Thyroid gland (tissue), 4 donors: ENCODE measurements at regions not wholly inside any gene's neighbourhood (a gene's known extent, or its start where the extent isn't known, plus 50 kb on each side); places are given as distances from the start of the nearest gene placed in this dataset.

ENCODE experiments used
- DNase-seq, 2 donors: peaks; one replicate each; pipeline ENCODE4 v3.0.0-alpha.2; 2019
- H3K27ac ChIP-seq, 3 donors: fragments of 200-600 bp; sonication (generic); 1 replicate in 2 of 3; 2 replicates in 1 of 3; pipeline ENCODE4 v1.5.1; 2016 to 2019; ENCODE audit warnings: mild to moderate bottlenecking in 1 of 3, moderate library complexity in 1 of 3
- H3K27me3 ChIP-seq: fragments of 200-600 bp; sonication (generic); one replicate; pipeline ENCODE4 v1.5.1; 2019
- H3K36me3 ChIP-seq, 2 donors: fragments of 200-600 bp; sonication (generic); one replicate each; pipeline ENCODE4 v1.5.1; 2016 to 2019
- H3K4me1 ChIP-seq, 2 donors: fragments of 200-600 bp; sonication (generic); one replicate each; pipeline ENCODE4 v1.5.1; 2017 to 2019
- H3K4me3 ChIP-seq, 3 donors: fragments of 200-600 bp; sonication (generic); replicated peaks in 1 of 3; 1 replicate in 2 of 3; 2 replicates in 1 of 3; pipeline ENCODE4 v1.5.1; 2016; ENCODE audit warnings: mild to moderate bottlenecking in 1 of 3
- H3K9me3 ChIP-seq: fragments of 200-600 bp; sonication (generic); one replicate; pipeline ENCODE4 v1.5.1; 2017
- CTCF ChIP-seq, 6 experiments: fragments of 200-600 bp in 3 of 6; fragments of 450-650 bp in 3 of 6; sonication (generic) in 3 of 6; IDR thresholded peaks; one replicate each; pipeline ENCODE4 v1.5.1; 2016 to 2019; ENCODE audit warnings: antibody characterized with exemption in 6 of 6, mild to moderate bottlenecking in 2 of 6, inconsistent platforms in 1 of 6, moderate library complexity in 1 of 6
- POLR2A ChIP-seq, 2 donors: fragments of 450-650 bp; IDR thresholded peaks; one replicate each; pipeline ENCODE4 v1.6.1; 2017; ENCODE audit warnings: antibody characterized with exemption in 2 of 2, mild to moderate bottlenecking in 2 of 2, moderate library complexity in 1 of 2
- WGBS, 2 donors: methylation state at CpG; one replicate each; pipeline ENCODE4 v1.1.5; 2017; 5-methylcytosine and 5-hydroxymethylcytosine counted together
- intact Hi-C: fragments of 100-400 bp; cut with DNase I; formaldehyde crosslinking; loops from one replicate; pipeline ENCODE4 v1.15.1; 2023

DNA sequence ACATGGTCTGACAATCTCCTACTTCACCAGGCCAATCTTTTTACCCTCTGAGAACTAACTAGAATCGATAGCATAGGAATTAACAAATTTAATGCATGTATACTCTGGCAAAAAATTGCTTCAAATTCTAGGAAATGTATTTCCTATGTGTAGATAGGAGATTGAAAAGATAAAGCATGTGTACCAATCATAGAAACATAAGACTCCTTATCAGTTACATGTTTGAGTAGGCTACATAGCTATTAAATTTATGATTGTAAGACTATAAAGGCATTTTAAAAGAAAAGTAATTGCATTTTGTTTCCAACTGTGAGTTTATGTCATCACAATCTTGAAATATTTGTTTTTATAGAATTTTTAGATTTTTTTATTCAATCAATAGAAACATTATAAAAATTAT lies 196.6 kb upstream of the HEY2 start:
- H3K27ac ChIP-seq, result no peak overlapping the region
- H3K36me3 ChIP-seq, result no peaks in the 10 kb centered on the region
- intact Hi-C loops, result no loop called here
- TF ChIP-seq POLR2A (IDR thresholded peaks at IDR 0.05) (no peak), CTCF (IDR thresholded peaks at IDR 0.05) (no peak)
- no peak overlapping the region for H3K4me3 ChIP-seq
- no peaks in the 10 kb centered on the region for H3K9me3 ChIP-seq
- DNase-seq, result no peak
- H3K27me3 ChIP-seq, result no peaks in the 10 kb centered on the region
- no peaks in the 10 kb centered on the region for H3K4me1 ChIP-seq
- WGBS, 2 donors, result 91 to 95% methylated on average over 1 of the region's 1 CpG

GRCh38 chr6:125554456-125554855 lies 195.0 kb upstream of the HEY2 start:
- no peak overlapping the region for H3K27ac ChIP-seq
- H3K4me3 ChIP-seq, result no peak overlapping the region
- DNase-seq, result no peak
- no peaks in the 10 kb centered on the region for H3K4me1 ChIP-seq
- H3K27me3 ChIP-seq, result no peaks in the 10 kb centered on the region
- H3K36me3 ChIP-seq, result no peaks in the 10 kb centered on the region
- TF ChIP-seq POLR2A (IDR thresholded peaks at IDR 0.05), result no peak
- no peak for TF ChIP-seq CTCF (IDR thresholded peaks at IDR 0.05)
- intact Hi-C loops, result no loop called here
- no peaks in the 10 kb centered on the region for H3K9me3 ChIP-seq
- 82 to 87% methylated on average over 1 of the region's 1 CpG for WGBS, 2 donors

DNA sequence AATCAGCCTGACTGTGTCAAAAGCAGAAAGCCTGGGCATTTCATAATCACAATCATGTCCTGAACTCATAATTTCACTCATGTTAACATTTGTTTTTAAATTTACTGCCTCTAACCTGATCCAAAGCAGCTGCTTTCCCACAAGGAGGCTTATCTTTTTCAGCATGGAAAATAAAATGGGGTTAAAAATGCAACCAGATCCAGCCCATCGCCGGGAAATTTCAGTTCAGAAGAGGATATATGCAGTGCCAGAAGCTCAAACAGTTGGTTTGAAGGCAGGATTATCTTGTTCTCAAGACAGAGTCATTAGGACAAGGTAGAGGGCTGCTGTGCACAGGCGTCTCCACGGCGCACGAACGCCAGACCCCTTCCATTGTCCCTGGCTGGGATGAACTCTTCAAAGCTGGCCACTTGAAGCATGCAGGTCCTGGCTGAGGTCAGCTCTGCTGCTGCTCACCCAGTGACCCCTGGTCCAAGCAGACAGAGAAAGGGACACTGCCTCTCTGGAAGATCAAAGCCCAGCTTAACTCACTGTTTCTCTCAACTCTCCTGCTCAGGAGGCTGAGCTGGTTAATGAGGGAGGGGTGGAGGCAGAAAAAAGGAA lies 191.1 kb upstream of the HEY2 start:
- Histone ChIP-seq H3K27ac (no peak overlapping the region), H3K4me3 (no peak overlapping the region), H3K4me1 (no peaks in the 10 kb centered on the region), H3K36me3 (no peaks in the 10 kb centered on the region), H3K27me3 (no peaks in the 10 kb centered on the region), H3K9me3 (no peaks in the 10 kb centered on the region)
- intact Hi-C loops, result no loop called here
- TF ChIP-seq POLR2A (IDR thresholded peaks at IDR 0.05) (no peak), CTCF (IDR thresholded peaks at IDR 0.05) (no peak)
- DNase-seq, result no peak
- WGBS, 2 donors, result 54 to 61% methylated on average over 7 of the region's 7 CpGs

DNA sequence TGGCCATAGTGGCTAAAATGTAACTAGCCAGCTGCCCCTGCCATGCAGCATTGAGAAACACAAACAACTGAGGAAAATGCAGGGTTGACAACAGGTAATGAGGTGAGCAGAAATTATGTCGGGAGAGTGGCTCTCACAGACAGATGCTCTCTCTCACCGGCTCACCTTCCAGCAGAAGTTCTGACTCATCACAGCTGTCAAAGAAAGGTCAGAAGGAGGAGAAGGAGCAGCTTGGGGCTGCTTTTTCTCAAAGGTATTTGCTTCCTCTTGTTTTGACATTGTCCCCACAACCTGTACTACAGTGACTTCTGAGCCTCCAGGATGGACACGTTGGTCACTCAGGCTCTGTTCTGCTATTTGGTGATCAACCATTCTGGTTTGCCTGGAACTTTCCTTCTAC lies 190.5 kb upstream of the HEY2 start:
- Histone ChIP-seq H3K27me3 (no peaks in the 10 kb centered on the region), H3K4me1 (no peaks in the 10 kb centered on the region), H3K27ac (no peak overlapping the region), H3K4me3 (no peak overlapping the region), H3K9me3 (no peaks in the 10 kb centered on the region), H3K36me3 (no peaks in the 10 kb centered on the region)
- TF ChIP-seq POLR2A (IDR thresholded peaks at IDR 0.05), result no peak
- TF ChIP-seq CTCF (IDR thresholded peaks at IDR 0.05), result no peak
- intact Hi-C loops, result no loop called here
- WGBS, 2 donors, result 75 to 79% methylated on average over 3 of the region's 3 CpGs
- DNase-seq, result no peak

GRCh38 chr6:125562156-125562555 lies 187.3 kb upstream of the HEY2 start:
- no peak for DNase-seq
- 96 to 100% methylated on average over 1 of the region's 1 CpG for WGBS, 2 donors
- Histone ChIP-seq H3K36me3 (no peaks in the 10 kb centered on the region), H3K27ac (no peak overlapping the region), H3K9me3 (no peaks in the 10 kb centered on the region), H3K4me3 (no peak overlapping the region), H3K27me3 (no peaks in the 10 kb centered on the region), H3K4me1 (no peaks in the 10 kb centered on the region)
- intact Hi-C loops, result no loop called here
- TF ChIP-seq POLR2A (IDR thresholded peaks at IDR 0.05), result no peak
- TF ChIP-seq CTCF (IDR thresholded peaks at IDR 0.05), result no peak
